HL-60 (cell line): ENCODE measurements at regions not wholly inside any gene's neighbourhood (a gene's known extent, or its start where the extent isn't known, plus 50 kb on each side); places are given as distances from the start of the nearest gene placed in this dataset.

Source experiments
- DNase-seq, 2 experiments: peaks; one replicate each; pipeline ENCODE4 v3.0.0-alpha.2; 2010 to 2020; ENCODE audit warnings: low read depth in 1 of 2, low spot score in 1 of 2
- H3K27ac ChIP-seq: fragments of 250-450 bp; sonication (Bioruptor Pico); replicated peaks from 2 replicates; pipeline ENCODE4 v1.5.1; 2020; ENCODE audit warnings: mild to moderate bottlenecking, moderate library complexity
- H3K27me3 ChIP-seq: fragments of 250-450 bp; sonication (Bioruptor Pico); 2 replicates; pipeline ENCODE4 v1.5.1; 2021; ENCODE audit warnings: mild to moderate bottlenecking, moderate library complexity; ENCODE audit not compliant: insufficient read depth, poor library complexity, severe bottlenecking
- H3K4me3 ChIP-seq: replicated peaks from 2 replicates; pipeline ENCODE4 v1.5.1; 2011; ENCODE audit warnings: mild to moderate bottlenecking, control low read depth, low read length; ENCODE audit not compliant: insufficient read depth
- GABPA ChIP-seq: IDR thresholded peaks from 2 replicates; pipeline ENCODE4 v1.6.1; 2012; ENCODE audit warnings: low read depth
- POLR2AphosphoS5 ChIP-seq: IDR thresholded peaks from 2 replicates; pipeline ENCODE4 v1.6.1; 2012; ENCODE audit warnings: low read depth
- SPI1 ChIP-seq: IDR thresholded peaks from 2 replicates; pipeline ENCODE4 v1.6.1; 2012; ENCODE audit warnings: low read depth, mild to moderate bottlenecking, borderline replicate concordance
- TF ChIP-seq, protein P1 (sequence below): IDR thresholded peaks from 2 replicates; pipeline ENCODE4 v1.6.1; 2012; ENCODE audit warnings: low read depth; ENCODE audit not compliant: insufficient replicate concordance
- TF ChIP-seq, protein P2 (sequence below): IDR thresholded peaks from one replicate; pipeline ENCODE4 v1.5.1; 2011; ENCODE audit warnings: low read length, control low read depth, inconsistent platforms; ENCODE audit not compliant: insufficient read depth

DNA sequence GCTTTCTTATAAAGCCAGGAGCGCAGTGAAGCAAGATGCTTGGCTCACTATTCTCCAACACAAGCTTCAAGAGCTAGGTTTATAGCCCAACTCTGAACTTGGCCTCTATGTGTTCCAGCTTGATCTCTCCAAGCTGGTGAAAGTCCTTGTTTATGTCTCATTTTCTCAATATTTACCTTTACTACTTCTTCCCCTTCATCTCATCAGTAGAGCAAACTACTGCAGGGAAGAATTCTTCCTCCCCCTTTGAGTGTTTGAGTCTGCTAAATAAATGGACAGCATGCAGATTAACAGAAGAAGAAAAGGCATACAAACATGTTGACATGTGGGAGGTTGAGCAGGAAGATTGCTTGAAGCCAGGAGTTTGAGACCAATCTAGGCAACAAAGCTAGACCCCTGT, 460.7 kb downstream of the ZNF608 start:
- Histone ChIP-seq H3K27me3 (no peaks in the 10 kb centered on the region), H3K27ac (no peak overlapping the region), H3K4me3 (no peak overlapping the region)
- DNase-seq: no peak
- TF ChIP-seq SPI1 (no peak), GABPA (no peak), POLR2AphosphoS5 (no peak)
- TF ChIP-seq, protein P1, sequence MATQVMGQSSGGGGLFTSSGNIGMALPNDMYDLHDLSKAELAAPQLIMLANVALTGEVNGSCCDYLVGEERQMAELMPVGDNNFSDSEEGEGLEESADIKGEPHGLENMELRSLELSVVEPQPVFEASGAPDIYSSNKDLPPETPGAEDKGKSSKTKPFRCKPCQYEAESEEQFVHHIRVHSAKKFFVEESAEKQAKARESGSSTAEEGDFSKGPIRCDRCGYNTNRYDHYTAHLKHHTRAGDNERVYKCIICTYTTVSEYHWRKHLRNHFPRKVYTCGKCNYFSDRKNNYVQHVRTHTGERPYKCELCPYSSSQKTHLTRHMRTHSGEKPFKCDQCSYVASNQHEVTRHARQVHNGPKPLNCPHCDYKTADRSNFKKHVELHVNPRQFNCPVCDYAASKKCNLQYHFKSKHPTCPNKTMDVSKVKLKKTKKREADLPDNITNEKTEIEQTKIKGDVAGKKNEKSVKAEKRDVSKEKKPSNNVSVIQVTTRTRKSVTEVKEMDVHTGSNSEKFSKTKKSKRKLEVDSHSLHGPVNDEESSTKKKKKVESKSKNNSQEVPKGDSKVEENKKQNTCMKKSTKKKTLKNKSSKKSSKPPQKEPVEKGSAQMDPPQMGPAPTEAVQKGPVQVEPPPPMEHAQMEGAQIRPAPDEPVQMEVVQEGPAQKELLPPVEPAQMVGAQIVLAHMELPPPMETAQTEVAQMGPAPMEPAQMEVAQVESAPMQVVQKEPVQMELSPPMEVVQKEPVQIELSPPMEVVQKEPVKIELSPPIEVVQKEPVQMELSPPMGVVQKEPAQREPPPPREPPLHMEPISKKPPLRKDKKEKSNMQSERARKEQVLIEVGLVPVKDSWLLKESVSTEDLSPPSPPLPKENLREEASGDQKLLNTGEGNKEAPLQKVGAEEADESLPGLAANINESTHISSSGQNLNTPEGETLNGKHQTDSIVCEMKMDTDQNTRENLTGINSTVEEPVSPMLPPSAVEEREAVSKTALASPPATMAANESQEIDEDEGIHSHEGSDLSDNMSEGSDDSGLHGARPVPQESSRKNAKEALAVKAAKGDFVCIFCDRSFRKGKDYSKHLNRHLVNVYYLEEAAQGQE: no peak
- TF ChIP-seq, protein P2, sequence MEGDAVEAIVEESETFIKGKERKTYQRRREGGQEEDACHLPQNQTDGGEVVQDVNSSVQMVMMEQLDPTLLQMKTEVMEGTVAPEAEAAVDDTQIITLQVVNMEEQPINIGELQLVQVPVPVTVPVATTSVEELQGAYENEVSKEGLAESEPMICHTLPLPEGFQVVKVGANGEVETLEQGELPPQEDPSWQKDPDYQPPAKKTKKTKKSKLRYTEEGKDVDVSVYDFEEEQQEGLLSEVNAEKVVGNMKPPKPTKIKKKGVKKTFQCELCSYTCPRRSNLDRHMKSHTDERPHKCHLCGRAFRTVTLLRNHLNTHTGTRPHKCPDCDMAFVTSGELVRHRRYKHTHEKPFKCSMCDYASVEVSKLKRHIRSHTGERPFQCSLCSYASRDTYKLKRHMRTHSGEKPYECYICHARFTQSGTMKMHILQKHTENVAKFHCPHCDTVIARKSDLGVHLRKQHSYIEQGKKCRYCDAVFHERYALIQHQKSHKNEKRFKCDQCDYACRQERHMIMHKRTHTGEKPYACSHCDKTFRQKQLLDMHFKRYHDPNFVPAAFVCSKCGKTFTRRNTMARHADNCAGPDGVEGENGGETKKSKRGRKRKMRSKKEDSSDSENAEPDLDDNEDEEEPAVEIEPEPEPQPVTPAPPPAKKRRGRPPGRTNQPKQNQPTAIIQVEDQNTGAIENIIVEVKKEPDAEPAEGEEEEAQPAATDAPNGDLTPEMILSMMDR: no peak

DNA sequence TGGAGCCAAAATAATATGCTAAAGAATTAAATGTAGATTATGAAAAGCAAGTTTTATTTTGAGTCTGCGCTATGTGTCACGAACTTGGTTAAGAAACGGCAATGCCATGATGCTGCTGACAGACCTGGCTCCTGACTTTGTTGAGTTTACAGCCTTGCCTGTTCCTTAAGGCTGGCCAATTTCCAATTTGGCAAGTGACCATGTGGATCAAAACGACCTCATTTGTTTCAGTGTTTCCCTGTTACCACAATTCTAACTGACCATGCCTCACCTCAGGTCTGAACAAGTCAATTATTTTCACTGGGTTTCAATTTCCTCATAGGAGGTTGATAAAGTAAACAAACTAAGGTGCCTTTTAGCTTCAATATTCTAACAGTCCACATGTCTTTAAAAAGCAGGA, 461.4 kb downstream of the ZNF608 start:
- Histone ChIP-seq H3K27me3 (no peaks in the 10 kb centered on the region), H3K4me3 (no peak overlapping the region), H3K27ac (no peak overlapping the region)
- no peak for TF ChIP-seq POLR2AphosphoS5
- no peak for DNase-seq

DNA sequence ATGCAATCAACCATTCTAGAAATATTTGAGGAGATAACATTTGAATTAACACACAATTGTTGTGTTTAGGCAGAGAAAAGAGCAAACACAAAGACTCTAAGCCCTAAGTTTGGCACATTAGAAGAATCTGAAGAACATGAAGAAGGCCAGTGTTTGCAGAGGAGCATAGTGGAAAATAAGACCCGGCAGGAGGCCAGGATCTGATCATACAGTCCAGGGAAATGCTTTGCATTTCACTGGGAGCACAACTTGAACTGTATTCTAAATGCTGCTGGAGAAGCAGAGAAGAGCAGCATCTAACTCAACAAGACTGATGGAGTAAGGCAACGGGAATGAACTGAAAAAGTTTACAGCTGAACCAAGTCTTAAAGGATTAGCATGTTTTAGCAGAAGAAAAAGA, 463.4 kb downstream of the ZNF608 start:
- DNase-seq: no peak
- no peaks in the 10 kb centered on the region for H3K27me3 ChIP-seq
- H3K4me3 ChIP-seq: no peak overlapping the region
- no peak for TF ChIP-seq GABPA
- TF ChIP-seq, protein P2: no peak
- no peak for TF ChIP-seq POLR2AphosphoS5
- TF ChIP-seq SPI1: no peak
- TF ChIP-seq, protein P1: no peak
- no peak overlapping the region for H3K27ac ChIP-seq

DNA sequence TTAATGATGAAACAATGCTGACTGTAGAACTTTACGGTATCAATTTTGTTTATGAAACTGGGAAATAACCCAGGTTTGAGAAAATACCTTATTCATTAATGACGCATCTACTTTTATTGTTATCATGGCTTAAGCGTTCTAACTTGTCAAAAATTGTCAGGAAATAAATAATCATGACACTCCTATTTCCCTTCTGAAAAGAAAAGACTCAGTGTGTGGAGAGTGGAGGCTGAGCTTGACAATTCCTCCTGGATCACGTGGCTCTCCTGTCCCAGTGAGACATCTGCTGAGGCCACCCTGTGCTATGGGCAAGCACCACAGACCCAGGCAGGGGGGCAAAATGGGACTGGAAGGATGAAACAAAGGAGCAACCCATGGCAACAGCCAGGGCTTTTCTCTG, 466.4 kb downstream of the ZNF608 start:
- no peak for TF ChIP-seq SPI1
- no peak for TF ChIP-seq POLR2AphosphoS5
- TF ChIP-seq, protein P2: no peak
- TF ChIP-seq, protein P1: no peak
- no peak for TF ChIP-seq GABPA
- no peak for DNase-seq
- H3K27me3 ChIP-seq: no peaks in the 10 kb centered on the region
- no peak overlapping the region for H3K4me3 ChIP-seq
- H3K27ac ChIP-seq: no peak overlapping the region
